Erythroblast (primary cell): ENCODE measurements at regions not wholly inside any gene's neighbourhood (a gene's known extent, or its start where the extent isn't known, plus 50 kb on each side); places are given as distances from the start of the nearest gene placed in this dataset.

Experiments
- GATA1 ChIP-seq: IDR thresholded peaks from 2 replicates; pipeline ENCODE4 v1.6.1; 2011; ENCODE audit warnings: low read depth, mild to moderate bottlenecking, control low read depth, low read length, moderate library complexity
- POLR2A ChIP-seq: IDR thresholded peaks from 2 replicates; pipeline ENCODE4 v1.6.1; 2011; ENCODE audit warnings: mild to moderate bottlenecking, low read length

- TF ChIP-seq POLR2A (no peak), GATA1 (no peak)
Observed at GRCh38 chr20:5448449-5449118, 131.8 kb upstream of the PROKR2 start.
